ENCODE measurements at regions not wholly inside any gene's neighbourhood (a gene's known extent, or its start where the extent isn't known, plus 50 kb on each side); places are given as distances from the start of the nearest gene placed in this dataset.

GRCh38 chr9:81390792-81391456 is 298.4 kb downstream of the TLE1 start:
- no peak for DNase-seq (ENCODE audit: low read depth)

- no peak for DNase-seq (ENCODE audit: low read depth)
These were observed 299.8 kb downstream of the TLE1 start for GRCh38 chr9:81389569-81389993.

GRCh38 chr9:81388831-81389230 is 300.5 kb downstream of the TLE1 start:
- DNase-seq (ENCODE audit: low read depth) = no peak

GRCh38 chr9:81387360-81388106 is 301.8 kb downstream of the TLE1 start:
- no peak for DNase-seq (ENCODE audit: low read depth)

GRCh38 chr9:81384911-81385310 is 304.4 kb downstream of the TLE1 start:
- no peak for DNase-seq (ENCODE audit: low read depth)

- no peak for DNase-seq (ENCODE audit: low read depth)
These were observed 307.1 kb downstream of the TLE1 start for GRCh38 chr9:81382281-81382680.

- no peak for DNase-seq (ENCODE audit: low read depth)
These were observed 307.7 kb downstream of the TLE1 start for GRCh38 chr9:81381694-81382093.

GRCh38 chr9:81380504-81381359 is 308.6 kb downstream of the TLE1 start:
- no peak for DNase-seq (ENCODE audit: low read depth)

- DNase-seq (ENCODE audit: low read depth) = no peak
These were observed 309.7 kb downstream of the TLE1 start for GRCh38 chr9:81379655-81380054.

- no peak for DNase-seq (ENCODE audit: low read depth)
These were observed 311.4 kb downstream of the TLE1 start for GRCh38 chr9:81377921-81378320.

- no peak for DNase-seq (ENCODE audit: low read depth)
These were observed 312.0 kb downstream of the TLE1 start for GRCh38 chr9:81377320-81377719.

- DNase-seq (ENCODE audit: low read depth) = no peak
These were observed 313.9 kb downstream of the TLE1 start for GRCh38 chr9:81375187-81376100.

- no peak for DNase-seq (ENCODE audit: low read depth)
These were observed 314.7 kb downstream of the TLE1 start for GRCh38 chr9:81374459-81375186.

- no peak for DNase-seq (ENCODE audit: low read depth)
These were observed 316.1 kb downstream of the TLE1 start for GRCh38 chr9:81373294-81373693.

GRCh38 chr9:81372628-81373191 is 316.6 kb downstream of the TLE1 start:
- no peak for DNase-seq (ENCODE audit: low read depth)

- no peak for DNase-seq (ENCODE audit: low read depth)
These were observed 317.5 kb downstream of the TLE1 start for GRCh38 chr9:81371824-81372223.

- DNase-seq (ENCODE audit: low read depth) = no peak
These were observed 318.7 kb downstream of the TLE1 start for GRCh38 chr9:81370650-81371049.

GRCh38 chr9:81370096-81370495 is 319.3 kb downstream of the TLE1 start:
- no peak for DNase-seq (ENCODE audit: low read depth)

- DNase-seq (ENCODE audit: low read depth) = no peak
These were observed 320.2 kb downstream of the TLE1 start for GRCh38 chr9:81369121-81369520.

- DNase-seq (ENCODE audit: low read depth) = no peak
These were observed 325.3 kb downstream of the TLE1 start for GRCh38 chr9:81363916-81364480.

Data from stimulated activated CD8-positive, alpha-beta memory T cell treated with anti-CD3 and anti-CD28 coated beads, Interleukin-12 subunit alpha, Interleukin-12 subunit beta, amount 100 ng/mL, for 1 hour (primary cell).